ENCODE measurements at regions not wholly inside any gene's neighbourhood (a gene's known extent, or its start where the extent isn't known, plus 50 kb on each side); places are given as distances from the start of the nearest gene placed in this dataset.
"Not testable (repeated sequence)": the region's sequence is repeated elsewhere in the genome, so short reads cannot be mapped to it uniquely, and the experiment has no call there.

GRCh38 chr6:60797831-60798230 is 1488.2 kb downstream of the KHDRBS2 start:
- TF ChIP-seq CTCF, POLR2A, EP300, POLR2AphosphoS5 (IDR thresholded peaks at IDR 0.05): not testable (repeated sequence)
